ENCODE measurements at regions not wholly inside any gene's neighbourhood (a gene's known extent, or its start where the extent isn't known, plus 50 kb on each side); places are given as distances from the start of the nearest gene placed in this dataset.

DNA sequence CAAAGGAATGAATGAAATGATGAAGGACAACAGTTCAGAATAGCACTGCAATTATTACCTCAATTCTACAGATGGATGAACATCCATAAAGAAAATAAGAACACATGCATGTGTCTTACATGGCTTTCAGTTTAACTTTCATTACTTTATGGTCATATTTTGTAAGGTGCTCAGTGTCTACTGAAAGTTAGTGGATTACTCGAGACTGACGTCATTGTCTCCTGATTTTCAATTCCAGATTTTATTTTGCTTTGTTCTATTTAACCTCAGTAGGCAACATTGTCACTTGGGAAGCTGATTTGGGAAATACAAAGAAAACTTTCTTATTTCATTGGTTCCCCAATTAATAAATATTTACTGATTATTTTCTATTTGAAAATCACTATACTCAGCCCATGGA is 363.7 kb downstream of the CHSY3 start:
- no peaks in the 10 kb centered on the region for H3K36me3 ChIP-seq (ENCODE audit: low read depth)
- H3K9me3 ChIP-seq (ENCODE audit: severe bottlenecking), result peaks cover 2% of the 10 kb centered on the region
- no peak for DNase-seq (ENCODE audit: low spot score)
- ATAC-seq (ENCODE audit: low read depth), result no peak
- TF ChIP-seq, protein P1, sequence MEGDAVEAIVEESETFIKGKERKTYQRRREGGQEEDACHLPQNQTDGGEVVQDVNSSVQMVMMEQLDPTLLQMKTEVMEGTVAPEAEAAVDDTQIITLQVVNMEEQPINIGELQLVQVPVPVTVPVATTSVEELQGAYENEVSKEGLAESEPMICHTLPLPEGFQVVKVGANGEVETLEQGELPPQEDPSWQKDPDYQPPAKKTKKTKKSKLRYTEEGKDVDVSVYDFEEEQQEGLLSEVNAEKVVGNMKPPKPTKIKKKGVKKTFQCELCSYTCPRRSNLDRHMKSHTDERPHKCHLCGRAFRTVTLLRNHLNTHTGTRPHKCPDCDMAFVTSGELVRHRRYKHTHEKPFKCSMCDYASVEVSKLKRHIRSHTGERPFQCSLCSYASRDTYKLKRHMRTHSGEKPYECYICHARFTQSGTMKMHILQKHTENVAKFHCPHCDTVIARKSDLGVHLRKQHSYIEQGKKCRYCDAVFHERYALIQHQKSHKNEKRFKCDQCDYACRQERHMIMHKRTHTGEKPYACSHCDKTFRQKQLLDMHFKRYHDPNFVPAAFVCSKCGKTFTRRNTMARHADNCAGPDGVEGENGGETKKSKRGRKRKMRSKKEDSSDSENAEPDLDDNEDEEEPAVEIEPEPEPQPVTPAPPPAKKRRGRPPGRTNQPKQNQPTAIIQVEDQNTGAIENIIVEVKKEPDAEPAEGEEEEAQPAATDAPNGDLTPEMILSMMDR (IDR thresholded peaks at IDR 0.05; ENCODE audit: poor library complexity, severe bottlenecking), result no peak
- H3K27ac ChIP-seq (ENCODE audit: poor library complexity, severe bottlenecking), result no peak overlapping the region
- no peaks in the 10 kb centered on the region for H3K27me3 ChIP-seq (ENCODE audit: insufficient read depth, poor library complexity, severe bottlenecking)
- H3K4me1 ChIP-seq (ENCODE audit: insufficient read depth, poor library complexity, severe bottlenecking), result no peaks in the 10 kb centered on the region
- H3K4me3 ChIP-seq (ENCODE audit: severe bottlenecking), result no peak overlapping the region

DNA sequence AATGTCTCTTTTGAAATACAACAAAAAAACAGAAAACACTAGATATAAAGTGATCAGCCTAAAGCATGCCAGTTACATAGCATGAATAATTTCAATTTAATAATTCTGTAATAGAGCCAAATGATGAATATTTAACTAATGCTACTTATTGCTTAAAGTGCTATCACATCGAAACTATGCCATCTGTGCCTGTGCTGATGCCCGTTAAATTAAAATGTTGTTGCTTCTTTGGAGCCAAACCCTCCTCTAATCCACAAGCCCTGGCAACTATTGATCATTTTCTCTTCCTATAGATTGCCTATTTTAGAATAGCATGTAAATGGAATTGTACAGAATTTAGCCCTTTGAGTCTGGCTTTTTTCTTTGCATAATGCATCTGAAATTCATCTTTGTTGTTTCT is 356.2 kb downstream of the CHSY3 start:
- ATAC-seq (ENCODE audit: low read depth), result no peak
- Histone ChIP-seq H3K4me1 (ENCODE audit: insufficient read depth, poor library complexity, severe bottlenecking) (peaks cover 3% of the 10 kb centered on the region), H3K27ac (ENCODE audit: poor library complexity, severe bottlenecking) (no peak overlapping the region), H3K4me3 (ENCODE audit: severe bottlenecking) (no peak overlapping the region), H3K9me3 (ENCODE audit: severe bottlenecking) (no peaks in the 10 kb centered on the region), H3K36me3 (ENCODE audit: low read depth) (no peaks in the 10 kb centered on the region), H3K27me3 (ENCODE audit: insufficient read depth, poor library complexity, severe bottlenecking) (no peaks in the 10 kb centered on the region)
- no peak for DNase-seq (ENCODE audit: low spot score)
- TF ChIP-seq, protein P1 (IDR thresholded peaks at IDR 0.05; ENCODE audit: poor library complexity, severe bottlenecking), result no peak

DNA sequence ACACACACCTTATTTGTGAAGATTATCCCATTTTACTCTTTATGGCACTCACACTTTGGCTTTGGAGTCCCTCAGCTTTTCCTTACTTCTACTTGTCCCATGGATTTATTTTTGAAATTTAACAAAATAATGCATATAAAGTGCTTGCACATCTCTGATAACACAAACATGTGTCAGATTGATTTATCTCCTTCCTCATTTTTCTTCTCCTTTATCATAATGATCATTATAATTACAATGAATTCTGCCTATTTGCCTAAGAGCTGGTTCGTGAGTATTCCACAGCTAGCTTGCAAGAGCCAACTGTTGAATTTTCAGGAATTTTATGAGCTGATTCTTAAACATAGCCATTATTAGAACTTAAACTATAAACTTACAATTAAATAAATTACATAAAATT is 347.7 kb downstream of the CHSY3 start:
- TF ChIP-seq, protein P1 (IDR thresholded peaks at IDR 0.05; ENCODE audit: poor library complexity, severe bottlenecking), result no peak
- H3K4me1 ChIP-seq (ENCODE audit: insufficient read depth, poor library complexity, severe bottlenecking), result no peaks in the 10 kb centered on the region
- H3K9me3 ChIP-seq (ENCODE audit: severe bottlenecking), result no peaks in the 10 kb centered on the region
- no peak overlapping the region for H3K27ac ChIP-seq (ENCODE audit: poor library complexity, severe bottlenecking)
- no peak for ATAC-seq (ENCODE audit: low read depth)
- H3K27me3 ChIP-seq (ENCODE audit: insufficient read depth, poor library complexity, severe bottlenecking), result no peaks in the 10 kb centered on the region
- H3K36me3 ChIP-seq (ENCODE audit: low read depth), result no peaks in the 10 kb centered on the region
- no peak overlapping the region for H3K4me3 ChIP-seq (ENCODE audit: severe bottlenecking)
- no peak for DNase-seq (ENCODE audit: low spot score)

DNA sequence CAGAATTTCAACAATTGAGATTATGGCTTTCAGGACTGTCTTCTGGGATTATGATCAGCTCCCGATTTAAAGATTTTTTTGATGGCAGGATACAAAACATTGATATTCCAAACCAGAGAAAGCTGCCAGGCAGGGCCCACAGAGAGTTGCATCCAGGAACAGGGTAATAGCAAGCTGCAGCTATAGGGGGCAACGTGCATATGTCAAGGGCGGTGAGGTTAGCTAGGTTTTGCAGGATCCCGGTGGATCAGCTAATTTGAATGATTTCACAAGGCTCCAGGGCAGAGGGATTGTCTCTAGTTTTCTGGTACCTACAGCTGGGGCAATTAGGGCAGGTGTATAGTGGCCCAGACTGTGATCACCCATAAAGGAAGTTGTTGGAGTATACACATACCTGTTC is 339.4 kb downstream of the CHSY3 start:
- DNase-seq (ENCODE audit: low spot score), result no peak
- H3K36me3 ChIP-seq (ENCODE audit: low read depth), result no peaks in the 10 kb centered on the region
- no peaks in the 10 kb centered on the region for H3K27me3 ChIP-seq (ENCODE audit: insufficient read depth, poor library complexity, severe bottlenecking)
- no peak overlapping the region for H3K4me3 ChIP-seq (ENCODE audit: severe bottlenecking)
- H3K9me3 ChIP-seq (ENCODE audit: severe bottlenecking), result no peaks in the 10 kb centered on the region
- TF ChIP-seq, protein P1 (IDR thresholded peaks at IDR 0.05; ENCODE audit: poor library complexity, severe bottlenecking), result no peak
- no peak for ATAC-seq (ENCODE audit: low read depth)
- H3K4me1 ChIP-seq (ENCODE audit: insufficient read depth, poor library complexity, severe bottlenecking), result no peaks in the 10 kb centered on the region
- no peak overlapping the region for H3K27ac ChIP-seq (ENCODE audit: poor library complexity, severe bottlenecking)

DNA sequence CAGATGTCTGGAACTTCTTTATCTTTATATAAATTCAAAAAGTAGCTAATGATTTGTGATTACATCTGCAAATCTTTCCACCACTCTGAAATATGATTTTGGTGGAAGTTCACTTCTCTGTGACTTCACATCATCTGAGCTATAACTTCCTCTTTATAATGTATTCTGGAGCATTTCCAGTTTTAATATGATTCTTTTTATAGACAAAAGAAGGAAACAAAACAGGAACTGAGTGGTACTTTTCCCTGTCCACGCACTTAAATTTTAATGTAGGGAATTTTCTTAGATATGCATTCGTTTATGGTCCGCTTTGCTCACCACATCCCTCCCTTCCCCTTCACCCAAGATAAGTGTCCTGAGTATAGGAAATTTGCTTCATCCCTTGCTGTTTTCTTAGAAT is 333.5 kb downstream of the CHSY3 start:
- Histone ChIP-seq H3K27me3 (ENCODE audit: insufficient read depth, poor library complexity, severe bottlenecking) (no peaks in the 10 kb centered on the region), H3K36me3 (ENCODE audit: low read depth) (no peaks in the 10 kb centered on the region), H3K27ac (ENCODE audit: poor library complexity, severe bottlenecking) (no peak overlapping the region), H3K4me3 (ENCODE audit: severe bottlenecking) (no peak overlapping the region), H3K4me1 (ENCODE audit: insufficient read depth, poor library complexity, severe bottlenecking) (no peaks in the 10 kb centered on the region), H3K9me3 (ENCODE audit: severe bottlenecking) (no peaks in the 10 kb centered on the region)
- ATAC-seq (ENCODE audit: low read depth) (no peak), DNase-seq (ENCODE audit: low spot score) (no peak)
- TF ChIP-seq, protein P1 (IDR thresholded peaks at IDR 0.05; ENCODE audit: poor library complexity, severe bottlenecking), result no peak
